Osteocyte (in vitro differentiated cells): ENCODE measurements at regions not wholly inside any gene's neighbourhood (a gene's known extent, or its start where the extent isn't known, plus 50 kb on each side); places are given as distances from the start of the nearest gene placed in this dataset.

Source experiments
- DNase-seq: peaks from one replicate; pipeline ENCODE4 v3.0.0; 2021; ENCODE audit warnings: mixed read lengths; ENCODE audit not compliant: unreplicated experiment; ENCODE audit errors: extremely low spot score
- H3K27ac Mint-ChIP-seq: one replicate; pipeline ENCODE4 v1.8.0; 2021; ENCODE audit warnings: mild to moderate bottlenecking, mixed read lengths; ENCODE audit not compliant: unreplicated experiment
- H3K27me3 Mint-ChIP-seq: one replicate; pipeline ENCODE4 v1.8.0; 2021; ENCODE audit warnings: mixed read lengths; ENCODE audit not compliant: unreplicated experiment
- H3K36me3 Mint-ChIP-seq: one replicate; pipeline ENCODE4 v1.8.0; 2021; ENCODE audit warnings: mixed read lengths; ENCODE audit not compliant: unreplicated experiment
- H3K4me1 Mint-ChIP-seq: one replicate; pipeline ENCODE4 v1.8.0; 2021; ENCODE audit warnings: mixed read lengths; ENCODE audit not compliant: unreplicated experiment
- H3K4me3 Mint-ChIP-seq: one replicate; pipeline ENCODE4 v1.8.0; 2021; ENCODE audit warnings: mild to moderate bottlenecking, moderate library complexity, mixed read lengths; ENCODE audit not compliant: unreplicated experiment
- H3K9me3 Mint-ChIP-seq: one replicate; pipeline ENCODE4 v1.8.0; 2021; ENCODE audit warnings: mixed read lengths; ENCODE audit not compliant: unreplicated experiment
- CTCF ChIP-seq: fragments of 200-600 bp; sonication (generic); IDR thresholded peaks from 2 replicates; pipeline ENCODE4 v1.5.0; 2021; ENCODE audit warnings: antibody characterized with exemption, mild to moderate bottlenecking, moderate library complexity

DNA sequence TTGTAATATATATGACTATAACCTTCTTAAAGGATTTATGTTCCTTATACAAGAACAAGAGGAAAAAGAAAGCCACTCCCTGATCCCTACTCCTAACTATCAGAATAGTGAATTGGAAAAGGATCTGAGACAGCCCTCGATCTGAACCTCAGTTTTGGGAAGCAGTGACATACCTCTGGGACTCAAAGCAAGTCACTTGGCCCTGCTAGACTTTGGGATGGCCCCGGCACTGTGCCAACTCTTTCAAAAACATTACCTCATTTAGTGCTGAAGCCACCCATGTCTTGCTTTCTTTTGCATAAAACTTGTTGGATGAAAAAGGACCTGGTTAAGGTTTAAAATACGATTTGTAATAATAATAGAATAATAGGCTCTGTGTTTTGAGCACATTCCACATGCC, 447.3 kb downstream of the FGF9 start:
- no peak for DNase-seq
- Mint-ChIP-seq H3K27me3 (no peaks in the 10 kb centered on the region), H3K27ac (no peak overlapping the region), H3K4me3 (no peak overlapping the region), H3K9me3 (peaks cover 27% of the 10 kb centered on the region), H3K4me1 (peaks cover 2% of the 10 kb centered on the region), H3K36me3 (no peaks in the 10 kb centered on the region)
- TF ChIP-seq CTCF, result no peak

GRCh38 chr13:22120646-22121045, 449.8 kb downstream of the FGF9 start:
- TF ChIP-seq CTCF, result no peak
- DNase-seq, result no peak
- H3K27ac Mint-ChIP-seq, result no peak overlapping the region
- peaks cover 11% of the 10 kb centered on the region for H3K9me3 Mint-ChIP-seq
- no peaks in the 10 kb centered on the region for H3K36me3 Mint-ChIP-seq
- no peaks in the 10 kb centered on the region for H3K4me1 Mint-ChIP-seq
- no peak overlapping the region for H3K4me3 Mint-ChIP-seq
- H3K27me3 Mint-ChIP-seq, result no peaks in the 10 kb centered on the region

DNA sequence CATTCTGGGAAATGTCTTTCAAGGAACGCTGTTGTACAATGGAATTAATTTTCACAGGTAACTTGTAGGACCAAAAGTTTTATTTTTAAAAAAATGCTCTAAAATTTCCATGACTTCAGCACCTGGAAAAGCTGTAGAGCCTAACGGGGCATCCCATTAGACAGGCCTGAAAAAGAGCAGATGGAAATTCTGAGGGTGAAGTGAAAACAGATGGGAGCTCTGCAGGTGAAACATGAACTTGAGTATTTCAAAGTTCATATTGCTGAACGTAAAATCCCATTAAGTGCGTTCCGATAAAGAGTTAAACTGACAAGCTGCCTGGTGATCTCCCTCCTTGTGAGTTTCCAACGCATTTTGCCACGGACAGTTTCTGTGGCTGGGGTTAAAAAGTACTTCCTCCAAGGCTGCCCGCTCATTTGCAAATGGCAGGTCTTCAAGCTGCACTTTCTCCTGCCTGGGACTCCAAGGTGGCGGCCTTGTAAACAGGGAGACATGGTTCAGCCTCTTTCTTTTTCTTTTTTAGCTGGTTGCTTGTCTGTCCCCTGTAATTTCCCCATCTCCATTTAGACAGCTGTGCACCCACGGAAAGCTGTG, 450.4 kb downstream of the FGF9 start:
- Mint-ChIP-seq H3K9me3 (peaks cover 10% of the 10 kb centered on the region), H3K27ac (no peak overlapping the region), H3K4me1 (no peaks in the 10 kb centered on the region), H3K36me3 (no peaks in the 10 kb centered on the region), H3K4me3 (no peak overlapping the region), H3K27me3 (no peaks in the 10 kb centered on the region)
- no peak for TF ChIP-seq CTCF
- DNase-seq, result no peak

DNA sequence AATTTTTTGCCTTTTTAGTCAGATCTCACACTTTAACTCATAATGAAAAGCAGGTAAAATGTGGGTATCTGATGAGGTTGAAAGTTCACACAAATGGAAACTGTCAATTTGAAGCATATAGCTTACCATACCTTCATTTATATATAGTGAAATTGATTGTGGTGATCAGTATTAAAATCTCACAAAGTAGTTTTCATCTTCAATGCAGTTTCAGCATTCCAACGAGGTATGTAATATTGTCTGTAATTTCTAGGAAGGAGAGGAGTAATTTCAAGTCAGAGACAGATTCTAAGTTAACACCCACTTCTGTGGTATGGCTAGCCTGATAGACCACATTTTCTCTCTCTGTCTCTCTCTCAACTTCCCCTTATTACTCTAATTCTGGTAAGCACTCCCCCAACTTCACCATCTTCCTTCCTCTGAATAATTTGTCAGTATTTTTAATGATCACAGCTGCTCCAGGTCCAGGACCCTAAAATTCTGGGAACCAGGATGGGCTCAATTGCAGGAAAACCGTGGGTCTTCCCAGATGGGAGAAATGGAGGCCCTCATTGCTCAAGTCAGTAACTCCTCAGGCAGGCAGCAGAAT, 455.7 kb downstream of the FGF9 start:
- no peak for DNase-seq
- Mint-ChIP-seq H3K4me3 (no peak overlapping the region), H3K27me3 (no peaks in the 10 kb centered on the region), H3K27ac (no peak overlapping the region), H3K4me1 (no peaks in the 10 kb centered on the region), H3K36me3 (no peaks in the 10 kb centered on the region), H3K9me3 (peaks cover 13% of the 10 kb centered on the region)
- TF ChIP-seq CTCF, result no peak

DNA sequence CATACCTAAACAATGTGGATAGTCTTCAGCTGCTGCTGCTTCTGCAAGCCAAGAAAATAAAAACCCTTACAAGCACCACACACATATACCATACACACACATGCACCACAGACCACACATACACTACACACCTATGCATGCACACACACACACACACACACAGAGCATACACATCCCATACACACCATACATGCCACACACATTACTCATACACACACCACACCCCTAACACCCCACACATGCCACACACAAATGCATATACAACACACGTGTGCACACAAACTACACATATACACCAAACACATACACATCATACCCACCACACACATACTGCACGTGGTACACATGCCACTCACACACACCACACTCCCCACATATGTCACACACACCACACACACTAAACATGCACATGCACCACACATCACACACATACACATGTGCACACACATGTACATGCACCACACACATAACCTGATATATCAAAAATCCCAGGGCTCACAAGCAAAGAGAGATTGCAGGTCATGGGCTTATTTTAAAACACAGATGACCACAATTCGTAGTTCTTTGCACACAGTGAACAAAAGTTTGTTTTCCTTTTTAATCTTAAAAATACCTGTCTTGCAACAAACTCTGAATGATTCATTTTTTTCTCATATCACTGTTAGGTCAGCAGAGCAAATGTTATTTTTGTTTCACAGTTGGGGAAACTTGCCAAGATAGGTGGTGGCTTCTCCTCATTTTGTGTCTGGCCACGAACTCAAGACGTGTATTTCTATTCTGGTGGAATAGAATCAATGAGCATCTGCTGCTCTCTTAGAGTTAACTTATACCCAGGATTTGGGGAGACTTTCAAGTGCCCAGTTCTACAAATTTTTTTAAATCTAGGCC, 456.6 kb downstream of the FGF9 start:
- H3K36me3 Mint-ChIP-seq, result no peaks in the 10 kb centered on the region
- TF ChIP-seq CTCF, result no peak
- no peak overlapping the region for H3K27ac Mint-ChIP-seq
- peaks cover 14% of the 10 kb centered on the region for H3K9me3 Mint-ChIP-seq
- H3K4me1 Mint-ChIP-seq, result no peaks in the 10 kb centered on the region
- H3K4me3 Mint-ChIP-seq, result no peak overlapping the region
- no peaks in the 10 kb centered on the region for H3K27me3 Mint-ChIP-seq
- DNase-seq, result no peak
